Stimulated activated CD8-positive, alpha-beta memory T cell treated with anti-CD3 and anti-CD28 coated beads, Interleukin-4, amount 100 ng/mL, for 4 hours (primary cell): ENCODE measurements at regions not wholly inside any gene's neighbourhood (a gene's known extent, or its start where the extent isn't known, plus 50 kb on each side); places are given as distances from the start of the nearest gene placed in this dataset.
A peak's percentile ranks its signal among the peaks of the same experiment; 100 is the strongest.

Source experiments
- DNase-seq, 2 donors: peaks; one replicate each; pipeline ENCODE4 v3.0.0-alpha.2; 2020; ENCODE audit warnings: low read depth in 2 of 2, low spot score in 1 of 2

GRCh38 chr21:34192646-34193285 is 119.4 kb downstream of the MRPS6 start:
- no peak for DNase-seq

- DNase-seq: no peak
Observed at GRCh38 chr21:34195335-34195734, 122.0 kb downstream of the MRPS6 start.

GRCh38 chr21:34196996-34197395 is 123.6 kb downstream of the MRPS6 start:
- no peak for DNase-seq

GRCh38 chr21:34197561-34197960 is 124.2 kb downstream of the MRPS6 start:
- no peak for DNase-seq

- peak in 1 of 2 donors; percentile 6 for DNase-seq
Observed at GRCh38 chr21:34198231-34199120, 125.1 kb downstream of the MRPS6 start.

GRCh38 chr21:34199121-34199910 is 125.9 kb downstream of the MRPS6 start:
- DNase-seq: no peak

- no peak for DNase-seq
Observed at GRCh38 chr21:34200288-34200905, 127.0 kb downstream of the MRPS6 start.

GRCh38 chr21:34201001-34201400 is 127.6 kb downstream of the MRPS6 start:
- DNase-seq: no peak

GRCh38 chr21:34201481-34201858 is 128.1 kb downstream of the MRPS6 start:
- DNase-seq: no peak

- no peak for DNase-seq
Observed at GRCh38 chr21:34202553-34203372, 129.4 kb downstream of the MRPS6 start.

- DNase-seq: no peak
Observed at GRCh38 chr21:34203851-34204420, 130.6 kb downstream of the MRPS6 start.

- no peak for DNase-seq
Observed at GRCh38 chr21:34204481-34205439, 131.4 kb downstream of the MRPS6 start.

GRCh38 chr21:34205811-34206571 is 132.6 kb downstream of the MRPS6 start:
- DNase-seq: no peak

GRCh38 chr21:34213959-34214358 is 140.6 kb downstream of the MRPS6 start:
- DNase-seq: no peak

- no peak for DNase-seq
Observed at GRCh38 chr21:34215501-34215900, 142.1 kb downstream of the MRPS6 start.

- no peak for DNase-seq
Observed at GRCh38 chr21:34215911-34216717, 142.7 kb downstream of the MRPS6 start.

GRCh38 chr21:34216718-34217032 is 143.3 kb downstream of the MRPS6 start:
- DNase-seq: no peak

- DNase-seq: no peak
Observed at GRCh38 chr21:34217263-34217662, 143.9 kb downstream of the MRPS6 start.
